Fibroblast of the aortic adventitia (primary cell): ENCODE measurements at regions not wholly inside any gene's neighbourhood (a gene's known extent, or its start where the extent isn't known, plus 50 kb on each side); places are given as distances from the start of the nearest gene placed in this dataset.

Source experiments
- DNase-seq: peaks from one replicate; pipeline ENCODE4 v3.0.0-alpha.2; 2010; ENCODE audit warnings: low read depth
- H3K4me3 ChIP-seq: 2 replicates; pipeline ENCODE4 v1.5.1; 2011; ENCODE audit warnings: low read depth, mild to moderate bottlenecking, control low read depth, low read length, moderate library complexity
- CTCF ChIP-seq: IDR thresholded peaks from 2 replicates; pipeline ENCODE4 v1.5.1; 2011; ENCODE audit warnings: mild to moderate bottlenecking, low read length, control low read depth, inconsistent platforms; ENCODE audit not compliant: insufficient read depth

GRCh38 chr18:72375618-72376017, 168.5 kb downstream of the CBLN2 start:
- H3K4me3 ChIP-seq, result no peak overlapping the region
- DNase-seq, result no peak
- TF ChIP-seq CTCF, result no peak

GRCh38 chr18:72372076-72372475, 172.1 kb downstream of the CBLN2 start:
- no peak for TF ChIP-seq CTCF
- DNase-seq, result no peak

GRCh38 chr18:72368308-72368707, 175.8 kb downstream of the CBLN2 start:
- no peak overlapping the region for H3K4me3 ChIP-seq
- no peak for TF ChIP-seq CTCF
- DNase-seq, result no peak

More at GRCh38 chr18:72372076-72372475, 172.1 kb downstream of the CBLN2 start:
- H3K4me3 ChIP-seq, result no peak overlapping the region

- no peak for TF ChIP-seq CTCF
- DNase-seq, result no peak
- H3K4me3 ChIP-seq, result no peak overlapping the region
Measured at GRCh38 chr18:72360634-72361033, 183.5 kb downstream of the CBLN2 start.

GRCh38 chr18:72342933-72343332, 201.2 kb downstream of the CBLN2 start:
- no peak for DNase-seq
- TF ChIP-seq CTCF, result no peak
- H3K4me3 ChIP-seq, result no peak overlapping the region

- TF ChIP-seq CTCF, result no peak
- no peak for DNase-seq
- H3K4me3 ChIP-seq, result no peak overlapping the region
Measured at GRCh38 chr18:72339976-72340375, 204.2 kb downstream of the CBLN2 start.

- TF ChIP-seq CTCF, result no peak
- H3K4me3 ChIP-seq, result no peak overlapping the region
- DNase-seq, result no peak
Measured at GRCh38 chr18:72336786-72337185, 207.4 kb downstream of the CBLN2 start.
